NCI-H128 (cell line): ENCODE measurements at regions not wholly inside any gene's neighbourhood (a gene's known extent, or its start where the extent isn't known, plus 50 kb on each side); places are given as distances from the start of the nearest gene placed in this dataset.
"Not testable (repeated sequence)": the region's sequence is repeated elsewhere in the genome, so short reads cannot be mapped to it uniquely, and the experiment has no call there.

Experiments
- DNase-seq: peaks from one replicate; lab custom pipeline; 2025; ENCODE audit not compliant: unreplicated experiment; lab: John Stamatoyannopoulos, UW

GRCh38 chr7:20519645-20520044, 95.8 kb upstream of the ABCB5 start:
- DNase-seq, result no peak

GRCh38 chr7:20520530-20520929, 94.9 kb upstream of the ABCB5 start:
- DNase-seq, result no peak

GRCh38 chr7:20521243-20521642, 94.2 kb upstream of the ABCB5 start:
- no peak for DNase-seq

- no peak for DNase-seq
Observed at GRCh38 chr7:20529260-20529659, 86.2 kb upstream of the ABCB5 start.

GRCh38 chr7:20532890-20533289, 82.6 kb upstream of the ABCB5 start:
- DNase-seq, result no peak

GRCh38 chr7:20534543-20534942, 80.9 kb upstream of the ABCB5 start:
- DNase-seq, result no peak

GRCh38 chr7:20535541-20535940, 79.9 kb upstream of the ABCB5 start:
- DNase-seq, result no peak

- no peak for DNase-seq
Observed at GRCh38 chr7:20539201-20539600, 76.3 kb upstream of the ABCB5 start.

GRCh38 chr7:20541608-20542349, 73.7 kb upstream of the ABCB5 start:
- DNase-seq, result no peak

GRCh38 chr7:20542594-20542993, 72.9 kb upstream of the ABCB5 start:
- no peak for DNase-seq

- no peak for DNase-seq
Observed at GRCh38 chr7:20543500-20543899, 72.0 kb upstream of the ABCB5 start.

GRCh38 chr7:20545016-20545415, 70.5 kb upstream of the ABCB5 start:
- DNase-seq, result no peak

- DNase-seq, result not testable (repeated sequence)
Observed at GRCh38 chr7:20546958-20547357, 68.5 kb upstream of the ABCB5 start.

- DNase-seq, result no peak
Observed at GRCh38 chr7:20554072-20554471, 61.4 kb upstream of the ABCB5 start.

- DNase-seq, result no peak
Observed at GRCh38 chr7:20556091-20556490, 59.4 kb upstream of the ABCB5 start.

- DNase-seq, result no peak
Observed at GRCh38 chr7:20557116-20557515, 58.4 kb upstream of the ABCB5 start.

- no peak for DNase-seq
Observed at GRCh38 chr7:20558963-20559716, 56.3 kb upstream of the ABCB5 start.

GRCh38 chr7:20559883-20560282, 55.6 kb upstream of the ABCB5 start:
- no peak for DNase-seq

GRCh38 chr7:20560325-20561180, 54.9 kb upstream of the ABCB5 start:
- no peak for DNase-seq

- DNase-seq, result no peak
Observed at GRCh38 chr7:20561466-20561865, 54.0 kb upstream of the ABCB5 start.

GRCh38 chr7:20561908-20562307, 53.6 kb upstream of the ABCB5 start:
- DNase-seq, result no peak

GRCh38 chr7:20562461-20562860, 53.0 kb upstream of the ABCB5 start:
- DNase-seq, result no peak
